Posterior vena cava (tissue), 2 donors: ENCODE measurements at regions not wholly inside any gene's neighbourhood (a gene's known extent, or its start where the extent isn't known, plus 50 kb on each side); places are given as distances from the start of the nearest gene placed in this dataset.

Experiments used
- DNase-seq: peaks from one replicate; pipeline ENCODE4 v3.0.0-alpha.2; 2020; ENCODE audit warnings: low spot score
- intact Hi-C, 2 donors: fragments of 100-400 bp; cut with DNase I; formaldehyde crosslinking; loops; one replicate each; pipeline versions ENCODE4 v1.14.1 to v1.14.2; 2022 to 2023
- donor health status: DM: yes; HTN: yes; CAD: no.
- donor health status: DM: yes; HTN: yes; CAD: no.

DNA sequence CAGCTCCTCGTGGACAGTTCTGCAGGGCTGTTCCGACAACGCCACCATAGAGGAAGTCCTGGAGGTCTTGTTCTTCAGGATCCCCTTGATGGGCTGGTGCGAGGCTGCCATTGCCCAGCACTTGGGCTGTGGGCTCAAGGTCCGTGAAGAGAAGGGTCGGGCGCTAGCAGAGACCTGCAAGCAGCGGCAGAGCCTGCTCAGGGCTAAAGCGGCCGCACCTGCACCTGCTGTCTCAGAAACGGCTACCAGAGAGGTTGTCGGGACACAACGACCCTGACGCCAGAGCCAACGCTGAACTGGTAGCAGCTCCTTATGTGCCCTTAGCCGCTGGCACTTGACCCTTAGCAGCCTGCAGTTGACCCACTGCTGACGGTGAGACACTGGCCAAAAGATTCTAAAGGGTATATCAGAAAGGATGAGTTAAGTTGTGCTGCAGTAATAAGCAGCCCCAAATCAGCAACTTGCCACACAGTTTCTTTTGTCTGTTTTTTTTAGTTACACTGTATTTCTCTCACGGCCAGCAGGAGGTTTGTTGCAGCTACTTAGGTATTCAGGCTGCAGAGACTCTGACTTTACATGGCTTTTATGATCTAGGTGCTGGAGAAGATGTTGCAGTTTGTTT lies 55.5 kb upstream of the ST6GAL2 start:
- intact Hi-C loops: no loop called here
- DNase-seq: no peak

DNA sequence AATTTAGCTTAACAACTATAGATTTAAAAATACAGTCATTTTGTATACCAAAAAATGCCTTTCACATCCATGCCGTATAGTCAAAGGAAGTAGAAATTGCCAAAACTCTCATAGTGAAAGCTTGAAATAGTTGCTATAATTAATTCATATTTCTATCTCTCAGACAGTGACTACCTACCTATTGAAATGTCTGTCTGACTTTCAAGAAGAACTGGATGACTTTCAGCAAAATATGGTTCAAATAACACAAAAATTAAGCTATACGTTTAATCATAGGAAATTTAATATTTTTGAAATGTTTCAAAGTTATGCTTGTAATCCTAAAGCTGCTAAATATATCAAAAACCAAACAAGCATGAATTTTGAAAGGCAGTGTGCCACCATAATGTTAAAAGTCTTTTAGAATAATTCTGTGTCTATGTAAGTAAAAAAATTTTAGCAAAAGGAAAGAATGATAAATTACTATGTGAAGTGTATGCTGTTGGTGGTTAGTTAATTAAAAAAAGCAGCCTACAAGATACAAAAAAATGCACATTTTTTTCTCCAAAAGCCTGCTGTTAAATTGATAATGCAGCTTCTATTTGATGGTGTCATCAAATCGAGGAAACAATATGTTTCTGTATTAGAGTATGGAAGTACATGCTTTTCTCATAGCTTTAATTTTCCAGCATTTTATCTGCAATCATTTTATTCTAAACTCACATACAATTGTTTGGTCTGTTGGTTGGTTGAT lies 57.7 kb upstream of the ST6GAL2 start:
- no peak for DNase-seq
- intact Hi-C loops: no loop called here

DNA sequence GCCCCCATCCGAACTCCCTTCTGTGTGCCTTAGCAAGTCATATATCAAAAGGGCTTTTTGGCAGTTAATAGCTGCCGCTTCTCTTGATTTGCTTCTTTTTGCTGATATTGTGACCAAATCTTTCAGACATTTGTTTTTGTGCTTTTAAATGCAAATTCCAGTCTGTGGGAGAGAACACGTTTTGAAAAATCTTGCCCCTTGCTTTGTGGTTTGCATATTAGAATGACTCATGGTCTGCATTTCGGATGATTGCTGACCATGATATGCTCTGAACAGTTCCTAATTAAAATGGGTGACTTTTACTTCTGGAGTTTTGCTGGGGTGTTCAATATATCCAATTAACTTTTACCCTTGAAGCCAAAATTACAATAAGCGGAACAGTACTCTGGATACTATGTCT lies 58.2 kb upstream of the ST6GAL2 start:
- no peak for DNase-seq
- intact Hi-C loops: no loop called here

DNA sequence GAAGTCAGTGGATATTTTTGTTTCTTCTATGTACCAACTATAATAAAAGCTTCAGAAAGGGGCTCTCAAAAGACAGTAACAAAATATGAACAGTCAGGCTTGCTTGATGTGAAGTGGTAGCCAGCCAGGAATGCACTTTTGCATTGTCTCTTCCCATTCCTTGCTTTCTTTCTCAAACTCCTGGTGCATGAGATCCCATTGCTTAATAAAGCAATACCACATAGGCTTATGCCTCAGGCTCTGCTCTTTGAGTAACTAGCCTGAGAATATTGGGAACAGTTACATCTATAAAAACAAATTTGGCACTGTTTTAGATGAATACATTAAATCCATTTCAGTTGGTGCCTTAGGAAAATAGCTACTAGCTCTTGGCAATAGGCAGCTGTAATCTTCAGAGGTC lies 62.6 kb upstream of the ST6GAL2 start:
- no peak for DNase-seq
- intact Hi-C loops: no loop called here

DNA sequence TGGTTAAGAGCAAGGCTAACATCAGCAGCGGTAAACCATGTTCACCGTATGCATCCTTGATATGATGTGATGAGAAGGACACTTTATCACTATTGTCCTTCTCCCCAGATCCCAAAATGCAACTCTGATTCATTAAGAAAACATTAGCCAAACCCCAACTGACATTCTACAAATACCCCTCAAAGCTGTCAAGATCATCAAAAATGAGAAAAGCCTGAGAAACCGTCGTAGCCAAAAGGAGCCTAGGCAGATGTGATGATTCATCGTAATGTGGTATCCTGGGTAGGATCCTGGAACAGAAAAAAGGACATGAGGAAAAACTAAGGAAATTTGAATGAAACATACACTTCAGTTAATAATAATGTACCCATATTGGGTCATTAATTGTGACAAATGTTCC lies 67.3 kb upstream of the ST6GAL2 start:
- no peak for DNase-seq
- intact Hi-C loops: no loop called here

DNA sequence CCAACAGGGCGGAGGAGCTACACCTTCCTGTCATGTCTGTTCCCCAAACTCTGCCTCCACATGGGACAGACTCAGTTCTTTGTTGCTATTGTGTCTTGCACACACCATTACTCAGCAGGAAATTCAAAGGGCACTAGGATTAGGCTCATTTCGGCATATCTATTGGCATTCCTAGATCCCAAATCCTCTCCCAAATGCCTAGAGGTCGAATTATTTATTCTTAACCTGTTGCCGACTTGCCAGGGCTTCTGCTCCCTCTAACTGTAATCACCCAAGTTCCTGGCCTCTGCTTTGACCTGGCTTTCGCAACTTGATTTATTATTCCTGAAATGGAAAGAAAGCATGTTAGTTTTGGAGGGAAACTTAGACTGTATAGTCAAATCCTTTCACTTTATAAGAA lies 67.8 kb upstream of the ST6GAL2 start:
- intact Hi-C loops: no loop called here
- no peak for DNase-seq

DNA sequence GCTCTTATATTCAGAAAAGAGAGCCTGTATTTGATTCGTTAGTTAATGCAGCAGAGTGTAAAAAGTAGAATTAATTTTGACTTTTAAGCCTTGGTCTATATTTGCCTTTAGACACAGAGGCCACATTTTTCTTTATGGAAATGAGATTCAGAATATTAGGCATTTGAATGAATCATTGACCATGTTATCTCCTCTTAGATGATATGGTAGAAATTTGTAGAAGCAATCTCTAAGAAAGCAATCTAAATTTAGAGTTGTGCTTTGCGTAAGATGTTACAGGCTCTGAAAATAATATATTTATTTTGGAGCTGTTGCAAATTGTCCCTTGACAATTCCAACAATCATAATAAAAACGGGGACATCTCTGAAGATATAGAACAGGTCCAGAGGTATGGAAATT lies 68.3 kb upstream of the ST6GAL2 start:
- DNase-seq: no peak
- intact Hi-C loops: no loop called here

DNA sequence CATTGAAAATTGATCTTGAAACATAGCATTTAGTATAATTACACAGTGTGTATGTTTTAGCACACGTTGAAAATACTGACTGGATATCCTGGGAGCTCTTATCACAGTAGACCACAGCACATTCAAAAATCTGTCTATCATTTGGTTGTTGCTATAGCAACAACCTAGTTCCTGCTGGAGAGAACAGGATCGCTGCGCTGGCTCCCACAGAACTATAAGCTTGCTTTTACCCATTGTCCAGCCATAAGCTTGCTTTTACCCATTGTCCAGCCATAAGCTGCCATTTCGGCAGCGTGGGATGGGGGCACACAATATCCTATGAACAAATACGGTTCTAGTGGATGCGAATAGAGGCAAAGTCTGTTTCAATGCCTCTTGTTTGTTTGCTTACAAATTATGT lies 70.4 kb upstream of the ST6GAL2 start:
- intact Hi-C loops: no loop called here
- no peak for DNase-seq

DNA sequence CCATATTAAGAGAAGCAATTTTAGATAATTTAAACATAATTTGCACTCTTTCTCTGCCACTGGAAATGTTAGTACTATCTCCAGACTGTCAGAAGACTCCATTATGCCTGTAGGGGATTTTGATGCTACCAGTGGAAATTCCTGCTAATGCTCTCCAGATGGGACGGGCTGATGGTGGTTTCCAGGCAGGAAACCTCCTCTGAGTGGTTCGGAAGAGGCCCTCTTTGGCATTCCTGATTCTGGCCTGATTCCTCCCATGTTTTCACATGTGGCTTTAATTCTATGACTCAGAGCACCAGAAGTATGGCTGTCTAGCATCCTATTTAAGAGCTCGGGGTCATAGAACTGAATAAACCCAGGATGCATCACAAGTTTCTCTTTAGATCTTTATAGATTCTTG lies 70.9 kb upstream of the ST6GAL2 start:
- intact Hi-C loops: no loop called here
- DNase-seq: no peak

DNA sequence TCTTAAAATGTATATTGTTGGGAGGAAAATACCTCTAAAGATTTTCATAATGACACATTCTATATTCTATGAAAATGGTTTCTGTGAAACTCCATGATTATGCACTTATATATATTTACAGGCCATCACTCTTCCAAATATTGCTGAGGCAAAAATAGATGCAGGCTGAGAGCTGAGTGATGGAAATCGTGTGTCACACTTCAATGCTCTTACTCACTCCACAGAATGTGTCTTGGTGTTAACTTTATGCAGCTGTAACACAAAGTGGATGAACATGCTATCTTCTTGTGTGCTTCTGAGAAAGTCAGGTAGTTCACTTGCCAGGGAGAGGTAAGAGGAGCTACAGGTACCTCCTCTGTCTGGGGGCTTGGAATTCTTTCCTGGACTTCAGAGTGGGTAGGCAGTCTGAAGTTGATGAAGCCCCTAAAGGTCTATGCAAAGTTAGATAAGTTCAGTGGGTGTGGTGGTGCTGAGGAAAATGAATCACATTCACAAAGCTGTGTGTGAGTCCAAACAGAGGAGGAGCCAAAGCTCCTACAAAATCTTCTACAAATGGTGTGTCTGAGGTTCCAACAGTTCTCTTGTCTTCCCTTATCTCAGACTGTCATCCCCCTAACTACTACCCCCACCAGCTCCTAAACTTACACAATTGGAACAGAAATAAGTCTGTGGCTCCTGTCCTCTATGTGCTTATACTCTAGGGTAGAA lies 74.2 kb upstream of the ST6GAL2 start:
- intact Hi-C loops: no loop called here

DNA sequence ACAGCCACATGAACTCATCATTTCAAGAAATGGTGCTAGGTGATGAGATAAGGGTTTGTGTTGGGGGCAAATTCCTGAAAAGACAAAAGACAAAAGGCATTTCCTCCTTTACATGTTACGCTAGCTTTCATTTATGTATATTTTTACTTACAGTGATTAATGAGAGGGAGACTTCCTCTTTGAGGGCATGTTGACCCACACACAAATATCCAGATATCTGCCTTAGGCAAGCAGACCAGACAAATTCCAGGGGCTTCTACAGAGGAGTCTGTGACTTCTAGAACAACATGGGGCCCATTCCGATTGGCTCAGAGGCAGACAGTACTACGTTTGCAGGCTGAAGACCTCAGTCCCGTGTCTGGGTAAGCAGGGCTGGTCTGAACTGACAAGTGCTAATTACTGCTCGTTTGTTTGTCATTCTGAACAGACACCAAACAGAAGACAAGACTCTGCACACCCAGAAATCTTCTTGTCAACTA lies 74.8 kb upstream of the ST6GAL2 start:
- no peak for DNase-seq
- intact Hi-C loops: no loop called here

More for the DNA sequence above, 74.2 kb upstream of the ST6GAL2 start:
- DNase-seq: no peak

DNA sequence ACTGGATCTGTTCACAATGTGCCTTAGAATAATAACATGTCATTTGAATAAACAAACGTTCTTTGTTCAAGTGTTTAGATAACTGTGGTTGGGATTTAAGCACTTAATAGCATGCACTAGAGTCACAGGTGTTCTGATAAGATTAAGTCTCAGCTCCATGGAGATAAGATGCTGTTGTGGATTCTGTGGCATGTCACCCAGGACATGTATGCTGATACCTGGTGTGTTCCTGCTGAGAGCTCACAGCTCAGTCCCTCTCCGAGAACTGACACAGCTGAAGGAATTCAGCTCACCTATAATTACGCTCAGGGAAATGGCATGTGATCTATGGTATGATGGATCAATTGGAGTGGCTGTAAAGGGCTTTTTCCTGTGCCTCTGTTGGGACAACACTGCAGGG lies 75.4 kb upstream of the ST6GAL2 start:
- intact Hi-C loops: no loop called here
- no peak for DNase-seq

DNA sequence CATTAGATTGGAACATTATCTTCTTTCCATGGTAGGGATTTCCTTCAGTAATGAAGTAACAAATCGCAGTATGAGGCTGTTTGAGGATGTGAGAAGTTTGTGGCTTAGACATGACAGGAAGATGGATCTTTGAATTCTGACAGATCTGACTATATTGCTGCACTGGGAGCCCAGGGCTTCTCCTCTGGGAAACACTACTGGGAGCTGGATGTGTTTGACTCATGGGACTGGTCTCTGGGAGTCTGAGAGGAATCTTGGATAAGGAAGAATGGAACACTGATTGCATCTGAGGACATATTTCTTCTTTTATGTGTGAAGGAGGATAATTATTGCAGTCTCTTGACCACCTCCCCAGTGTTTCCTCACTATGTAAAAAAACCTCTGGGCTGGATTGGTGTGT lies 77.2 kb upstream of the ST6GAL2 start:
- DNase-seq: no peak
- intact Hi-C loops: no loop called here

DNA sequence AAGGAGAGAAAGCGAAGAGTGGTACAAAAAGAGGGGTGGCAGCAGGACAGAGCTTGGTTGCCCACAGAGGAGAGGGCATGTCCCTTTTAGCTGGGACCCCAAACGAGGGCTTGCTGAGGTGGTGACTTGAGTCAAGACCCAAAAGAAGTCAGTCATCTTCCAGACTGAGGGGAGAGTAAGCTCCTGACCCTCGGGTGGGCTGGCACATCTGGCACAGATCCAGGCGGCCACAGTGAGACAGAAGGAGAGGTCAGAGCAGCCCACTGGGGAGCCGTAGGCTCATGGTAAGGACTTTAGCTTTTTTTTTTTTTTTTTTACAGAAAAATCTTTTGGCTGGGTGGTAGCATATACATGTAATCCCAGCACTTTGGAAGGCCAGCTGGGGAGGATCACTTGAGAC lies 77.9 kb upstream of the ST6GAL2 start:
- intact Hi-C loops: no loop called here
- DNase-seq: peak; percentile 74

DNA sequence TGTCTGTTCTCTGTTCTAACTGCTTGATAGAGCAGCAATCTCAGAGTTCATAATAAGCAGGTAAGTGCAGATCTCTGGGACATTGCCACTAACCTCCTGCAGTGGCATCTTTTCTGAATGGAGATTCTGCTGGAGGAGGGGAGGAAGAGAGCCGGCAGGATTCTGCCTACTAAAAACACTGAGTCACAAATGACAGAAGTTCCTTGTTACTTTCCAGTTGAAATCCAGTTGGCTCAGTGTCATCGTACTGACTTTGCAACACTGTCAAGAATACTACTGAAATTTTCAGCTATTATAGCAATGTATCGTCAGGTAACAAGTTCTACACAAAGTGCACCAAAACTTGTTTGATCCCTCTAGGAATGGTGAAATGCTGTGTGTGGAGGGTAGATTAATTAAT lies 79.6 kb upstream of the ST6GAL2 start:
- DNase-seq: no peak
- intact Hi-C loops: no loop called here

DNA sequence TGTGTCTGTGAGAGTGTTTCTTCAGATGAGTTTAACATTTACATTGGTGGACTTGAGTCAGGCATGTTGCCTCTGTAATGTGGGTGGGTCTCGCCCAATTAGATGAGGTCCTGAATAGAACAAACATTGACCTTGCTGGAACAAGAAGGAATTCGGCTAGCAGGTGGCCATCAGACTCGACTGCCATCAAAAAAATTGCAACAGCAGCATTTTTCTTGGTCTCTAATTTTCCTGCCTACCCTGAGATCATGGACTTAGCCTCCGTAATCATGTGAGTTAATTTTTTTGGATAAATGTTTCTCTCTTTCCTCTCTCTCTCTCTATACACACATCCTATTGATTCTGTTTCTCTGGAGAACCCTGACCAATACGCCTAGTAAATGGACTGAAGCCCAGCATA lies 83.8 kb upstream of the ST6GAL2 start:
- no peak for DNase-seq
- intact Hi-C loops: no loop called here

DNA sequence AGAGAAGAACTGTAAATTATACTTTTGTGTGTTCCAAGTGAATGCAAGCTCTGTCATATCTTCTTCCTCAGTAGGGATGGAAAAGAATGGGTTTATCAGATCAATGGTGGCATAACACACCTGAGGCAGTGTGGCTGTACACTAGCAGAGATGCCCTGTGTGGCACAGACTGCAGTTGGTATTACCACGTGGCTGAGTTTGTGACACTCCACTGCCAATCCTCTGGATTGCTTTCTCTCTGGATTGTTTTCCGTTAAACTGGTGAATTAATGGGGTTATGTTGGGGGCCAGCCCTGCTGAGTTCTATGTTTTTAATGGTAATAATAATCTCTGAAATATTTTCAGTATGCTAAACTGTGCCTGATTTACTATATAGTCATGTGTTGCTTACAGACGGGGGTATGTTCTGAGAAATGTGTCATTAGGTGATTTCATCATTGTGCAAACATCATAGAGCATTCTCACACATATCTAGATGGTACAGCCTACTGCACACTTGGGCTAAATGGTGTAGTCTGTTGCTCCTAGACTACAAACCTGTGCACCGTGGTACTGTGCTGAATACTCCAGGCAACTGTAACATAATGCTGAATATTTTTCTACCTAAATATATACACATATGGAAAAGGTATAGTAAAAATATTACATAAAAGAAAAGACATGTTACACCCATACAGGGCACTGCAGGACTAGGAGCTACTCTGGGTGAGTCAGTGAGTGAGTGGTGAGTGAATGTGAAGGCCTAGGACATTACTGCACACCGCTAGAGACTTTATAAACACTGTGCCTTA lies 84.7 kb upstream of the ST6GAL2 start:
- no peak for DNase-seq
- intact Hi-C loops: no loop called here

DNA sequence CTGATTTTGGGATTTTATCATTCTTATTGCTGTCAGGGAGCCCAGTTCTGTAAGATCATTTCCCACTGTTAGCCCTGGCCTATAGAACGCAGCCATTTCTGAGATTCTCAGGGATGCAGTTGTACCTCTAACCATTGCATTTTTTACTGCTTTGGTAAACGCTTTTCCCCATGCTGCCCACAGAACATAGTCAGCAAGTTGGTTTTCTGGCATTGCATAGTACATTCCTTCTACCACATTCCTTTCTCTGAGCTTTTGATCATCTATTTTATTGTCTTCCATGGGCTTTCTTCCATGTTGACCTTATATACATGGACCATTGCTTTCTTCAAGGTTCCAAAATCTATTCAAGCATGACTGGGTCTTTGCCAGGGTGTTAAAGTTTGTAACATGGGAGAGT lies 86.8 kb upstream of the ST6GAL2 start:
- no peak for DNase-seq
- intact Hi-C loops: no loop called here

DNA sequence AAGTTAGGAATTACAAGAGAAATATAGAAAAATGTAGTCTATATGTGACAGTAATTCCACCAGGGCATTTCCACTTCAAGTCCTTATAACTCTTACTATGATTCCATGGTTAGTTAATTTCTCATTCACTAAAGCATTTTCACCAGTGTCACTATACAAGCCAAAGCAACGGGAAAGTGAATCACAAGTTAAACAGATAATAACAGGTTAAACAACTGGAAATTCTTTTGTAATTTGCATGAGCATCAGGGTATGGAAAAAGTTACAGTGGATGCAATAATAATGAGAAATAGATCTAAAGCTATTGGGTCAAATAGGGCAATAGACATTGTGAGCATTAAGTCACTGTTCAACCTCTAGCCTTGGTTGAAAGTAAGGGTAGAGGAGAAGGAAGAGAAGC lies 88.9 kb upstream of the ST6GAL2 start:
- intact Hi-C loops: no loop called here
- no peak for DNase-seq

DNA sequence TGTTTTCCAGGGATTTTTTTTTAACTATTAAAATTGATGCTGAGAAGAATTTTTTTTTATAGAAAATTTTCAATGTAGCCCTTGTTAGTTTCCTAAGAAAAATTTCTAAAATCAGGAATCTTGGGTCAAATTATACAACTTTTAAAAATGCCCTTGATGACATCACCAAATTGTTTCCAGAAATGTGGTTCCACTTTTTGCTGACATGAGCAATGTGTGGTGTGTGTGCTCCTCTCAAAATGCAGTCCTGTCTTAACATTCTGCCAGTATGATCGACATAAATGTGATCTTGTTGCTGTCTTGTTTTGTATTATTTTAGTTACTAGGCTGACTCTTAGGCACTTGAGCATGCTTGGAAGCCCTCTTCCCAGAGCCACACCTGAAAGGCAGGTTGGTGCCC lies 89.7 kb upstream of the ST6GAL2 start:
- intact Hi-C loops: no loop called here
- no peak for DNase-seq
